Epithelial cell of esophagus (primary cell): ENCODE measurements at regions not wholly inside any gene's neighbourhood (a gene's known extent, or its start where the extent isn't known, plus 50 kb on each side); places are given as distances from the start of the nearest gene placed in this dataset.
"Not testable (repeated sequence)": the region's sequence is repeated elsewhere in the genome, so short reads cannot be mapped to it uniquely, and the experiment has no call there.

Experiments used
- DNase-seq: peaks from one replicate; pipeline ENCODE4 v3.0.0; 2010; ENCODE audit warnings: low read depth
- H3K4me3 ChIP-seq: 2 replicates; pipeline ENCODE4 v1.5.1; 2011; ENCODE audit warnings: mild to moderate bottlenecking, low read length, control low read depth
- CTCF ChIP-seq: IDR thresholded peaks from 2 replicates; pipeline ENCODE4 v1.5.1; 2011; ENCODE audit warnings: low read depth, mild to moderate bottlenecking, low read length, control low read depth, inconsistent platforms; ENCODE audit not compliant: insufficient read depth; ENCODE audit errors: missing control alignments

- no peak for DNase-seq
- TF ChIP-seq CTCF: no peak
- H3K4me3 ChIP-seq: no peak overlapping the region
Observed at GRCh38 chr7:9504678-9505077, 1071.3 kb downstream of the NXPH1 start.

- no peak overlapping the region for H3K4me3 ChIP-seq
- TF ChIP-seq CTCF: no peak
- DNase-seq: no peak
Observed at GRCh38 chr7:9505516-9505915, 1072.1 kb downstream of the NXPH1 start.

DNA sequence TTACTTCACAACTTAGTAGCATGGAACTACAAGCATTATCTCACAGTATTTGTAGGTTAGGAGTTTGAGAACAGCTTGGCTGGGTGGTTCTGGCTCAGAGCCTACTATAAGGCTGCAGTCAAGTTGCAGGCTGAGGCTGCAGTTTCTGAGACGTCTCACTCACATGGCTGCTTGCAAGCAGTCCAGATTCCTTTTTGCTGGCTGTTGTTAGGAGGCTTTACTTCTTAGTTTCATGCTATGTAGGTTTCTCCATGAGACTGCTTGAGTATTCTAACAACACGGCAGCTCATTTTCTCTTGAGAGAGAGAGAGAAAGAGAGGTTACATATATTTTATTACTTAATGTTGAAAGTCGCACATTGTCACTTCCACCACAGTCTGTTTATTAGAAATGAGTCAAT is 1073.9 kb downstream of the NXPH1 start:
- no peak overlapping the region for H3K4me3 ChIP-seq
- TF ChIP-seq CTCF: no peak
- no peak for DNase-seq

DNA sequence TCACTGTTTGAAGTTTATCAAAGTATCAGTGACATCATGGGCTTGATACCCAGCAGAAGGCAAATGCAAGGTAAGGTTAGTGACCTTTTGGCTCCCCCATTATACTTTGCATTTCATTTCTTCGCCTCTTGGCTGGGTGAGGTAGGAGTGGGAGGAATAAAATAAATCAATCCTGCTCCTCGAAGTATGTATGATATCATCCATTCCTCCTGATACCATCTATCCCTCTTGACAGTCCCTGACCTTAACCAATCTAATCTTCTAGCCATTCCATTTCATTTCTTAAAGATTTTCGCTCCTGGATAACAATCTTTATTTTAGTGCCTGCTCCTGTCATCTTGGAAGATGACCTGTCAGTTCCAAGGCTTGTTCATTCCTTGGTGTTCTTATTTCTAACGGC is 1083.3 kb downstream of the NXPH1 start:
- DNase-seq: no peak
- no peak overlapping the region for H3K4me3 ChIP-seq
- no peak for TF ChIP-seq CTCF

DNA sequence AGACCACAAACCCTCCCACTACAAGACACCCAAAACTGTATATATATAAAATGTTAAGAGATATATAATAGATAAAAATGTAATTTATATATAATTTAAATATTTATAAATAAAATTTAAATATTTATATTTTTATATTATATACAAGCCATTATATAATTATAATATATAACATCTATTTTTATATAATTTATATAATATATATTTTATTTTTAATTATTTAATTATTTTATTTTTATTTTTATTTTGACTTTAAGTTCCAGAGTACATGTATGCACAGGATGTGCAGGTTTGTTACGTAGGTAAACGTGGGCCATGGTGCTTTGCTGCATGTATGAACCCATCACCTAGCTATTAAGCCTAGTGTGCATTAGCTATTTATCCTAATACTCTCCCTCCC is 1090.2 kb downstream of the NXPH1 start:
- no peak overlapping the region for H3K4me3 ChIP-seq
- DNase-seq: no peak
- no peak for TF ChIP-seq CTCF

- H3K4me3 ChIP-seq: not testable (repeated sequence)
- peak; percentile 26 for DNase-seq
Observed at GRCh38 chr7:9552431-9552830, 1119.0 kb downstream of the NXPH1 start.

DNA sequence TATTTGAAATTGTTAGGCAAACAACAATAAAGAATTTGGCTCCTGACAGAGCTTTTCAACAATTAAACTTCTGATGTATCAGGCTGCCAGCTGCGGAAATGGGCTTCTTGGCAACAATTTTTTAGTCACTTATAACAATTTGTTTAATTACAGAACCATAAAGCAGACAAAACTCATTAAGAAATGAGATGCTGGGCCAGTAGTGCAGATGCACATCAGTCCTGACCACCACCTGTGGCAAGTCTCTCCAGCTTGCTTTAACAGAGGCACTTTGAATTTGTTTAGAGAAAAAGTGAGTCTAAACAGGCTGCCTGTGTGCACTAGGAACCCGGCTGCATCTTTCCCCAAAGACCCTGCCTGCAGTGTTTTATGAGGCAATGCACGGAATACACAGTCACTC is 1124.4 kb downstream of the NXPH1 start:
- no peak overlapping the region for H3K4me3 ChIP-seq
- no peak for DNase-seq
- TF ChIP-seq CTCF: no peak

GRCh38 chr7:9575716-9576115 is 1142.3 kb downstream of the NXPH1 start:
- TF ChIP-seq CTCF: no peak
- H3K4me3 ChIP-seq: no peak overlapping the region
- no peak for DNase-seq
